ENCODE measurements at regions not wholly inside any gene's neighbourhood (a gene's known extent, or its start where the extent isn't known, plus 50 kb on each side); places are given as distances from the start of the nearest gene placed in this dataset.

- no peak for TF ChIP-seq USF2 (IDR thresholded peaks at IDR 0.05; ENCODE audit: low read depth, low read length)
- no peak for TF ChIP-seq RCOR1 (IDR thresholded peaks at IDR 0.05; ENCODE audit: insufficient replicate concordance, low read length)
- no peak for TF ChIP-seq CTCF (conservative IDR thresholded peaks at IDR 0.05; ENCODE audit: low read depth, low read length)
- no peak for TF ChIP-seq MAFK (IDR thresholded peaks at IDR 0.05; ENCODE audit: low read depth, low read length)
Observed at GRCh38 chrX:44778254-44778653, 65.6 kb upstream of the DUSP21 start.

All from IMR-90 (cell line).